GM18499 (cell line): ENCODE measurements at regions not wholly inside any gene's neighbourhood (a gene's known extent, or its start where the extent isn't known, plus 50 kb on each side); places are given as distances from the start of the nearest gene placed in this dataset.
"Not testable (repeated sequence)": the region's sequence is repeated elsewhere in the genome, so short reads cannot be mapped to it uniquely, and the experiment has no call there.

ENCODE experiments used
- ATAC-seq: cut with Tn5 transposase; IDR thresholded peaks from one replicate; pipeline ENCODE4 v1.9.1; 2021; ENCODE audit warnings: moderate number of reproducible peaks; ENCODE audit not compliant: insufficient read depth, unreplicated experiment

GRCh38 chr4:144799486-144799885 lies 153.5 kb downstream of the HHIP start:
- no peak for ATAC-seq

DNA sequence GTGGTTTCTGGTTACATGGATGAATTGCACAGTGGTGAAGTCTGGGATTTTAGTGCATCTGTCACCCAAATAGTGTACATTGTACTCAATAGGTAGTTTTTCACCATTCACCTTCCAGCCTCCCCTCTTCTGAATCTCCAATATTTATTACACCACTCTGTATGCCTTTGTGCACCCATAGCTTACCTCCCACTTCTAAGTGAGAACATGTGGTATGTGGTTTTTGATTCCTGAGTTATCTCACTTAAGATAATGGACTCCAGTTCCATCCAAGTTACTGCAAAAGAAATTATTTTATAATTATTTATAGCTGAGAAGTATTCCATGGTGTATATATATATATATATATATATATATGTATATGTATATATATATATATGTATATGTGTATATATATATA lies 155.8 kb downstream of the HHIP start:
- ATAC-seq, result no peak

- no peak for ATAC-seq
Measured at GRCh38 chr4:144808034-144808433, 162.1 kb downstream of the HHIP start.

- ATAC-seq, result no peak
Measured at GRCh38 chr4:144809056-144809640, 163.2 kb downstream of the HHIP start.

- no peak for ATAC-seq
Measured at GRCh38 chr4:144816668-144817067, 170.7 kb downstream of the HHIP start.

DNA sequence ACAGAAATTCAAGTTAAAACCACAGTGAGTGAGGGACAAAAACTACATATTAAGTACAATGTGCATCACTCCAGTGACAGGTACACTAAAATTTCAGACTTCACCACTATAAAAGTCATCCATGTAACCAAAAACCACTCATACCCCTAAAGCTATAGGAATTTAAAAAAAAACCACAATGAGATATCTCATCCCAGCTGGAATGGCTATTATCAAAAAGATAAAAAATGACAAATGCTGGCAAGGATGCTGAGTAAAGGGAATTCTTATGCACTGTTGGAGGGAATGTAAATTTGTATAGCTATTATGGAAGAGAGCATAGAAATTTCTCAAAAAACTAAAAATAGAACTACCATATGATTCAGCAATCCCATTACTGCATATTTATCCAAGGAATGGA lies 171.1 kb downstream of the HHIP start:
- ATAC-seq, result no peak

GRCh38 chr4:144818136-144818535 lies 172.2 kb downstream of the HHIP start:
- ATAC-seq, result no peak

DNA sequence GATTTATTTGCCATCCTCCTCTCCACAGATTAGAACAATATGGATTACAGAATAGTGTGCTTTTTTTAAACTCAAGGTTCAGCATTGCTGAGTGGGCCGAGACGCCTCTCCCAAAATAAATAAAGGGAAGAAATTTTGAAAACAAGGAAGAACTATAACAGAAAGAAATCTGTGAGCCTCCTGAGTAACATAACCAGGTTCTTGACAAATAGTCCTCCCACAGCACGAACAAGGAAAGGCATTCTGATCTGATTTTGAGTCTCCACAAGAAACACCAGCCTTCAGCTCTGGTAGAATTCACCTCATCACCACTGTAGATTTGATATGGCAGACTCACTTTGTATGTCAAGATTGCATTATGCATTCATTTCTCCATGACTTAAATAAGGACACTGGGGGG lies 173.6 kb downstream of the HHIP start:
- no peak for ATAC-seq

- ATAC-seq, result no peak
Measured at GRCh38 chr4:144820011-144820727, 174.2 kb downstream of the HHIP start.

GRCh38 chr4:144820728-144821085 lies 174.8 kb downstream of the HHIP start:
- ATAC-seq, result no peak

GRCh38 chr4:144831971-144832370 lies 186.0 kb downstream of the HHIP start:
- no peak for ATAC-seq

GRCh38 chr4:144845411-144845810 lies 199.5 kb downstream of the HHIP start:
- ATAC-seq, result no peak

- ATAC-seq, result no peak
Measured at GRCh38 chr4:144851948-144852347, 206.0 kb downstream of the HHIP start.

DNA sequence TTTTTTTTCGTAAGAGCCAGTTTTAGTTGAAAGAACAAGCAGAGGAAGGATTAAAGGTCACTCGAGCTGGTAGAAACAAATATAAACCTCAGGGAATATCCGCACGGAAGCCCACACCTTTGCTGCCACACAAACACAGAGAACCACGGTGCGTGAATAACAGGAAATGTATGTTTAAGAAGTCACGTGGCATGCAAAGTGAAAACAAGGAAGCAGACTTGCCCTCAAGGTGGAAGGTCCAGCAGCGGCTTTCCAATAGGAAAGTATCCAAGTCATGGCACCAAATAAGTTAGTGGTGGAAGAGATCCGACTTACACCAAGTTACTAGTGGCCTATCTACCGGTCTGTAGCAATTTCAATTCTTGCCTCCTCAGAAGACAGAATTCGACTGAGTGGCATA lies 215.5 kb downstream of the HHIP start:
- ATAC-seq, result no peak

GRCh38 chr4:144862210-144862609 lies 216.3 kb downstream of the HHIP start:
- ATAC-seq, result no peak

DNA sequence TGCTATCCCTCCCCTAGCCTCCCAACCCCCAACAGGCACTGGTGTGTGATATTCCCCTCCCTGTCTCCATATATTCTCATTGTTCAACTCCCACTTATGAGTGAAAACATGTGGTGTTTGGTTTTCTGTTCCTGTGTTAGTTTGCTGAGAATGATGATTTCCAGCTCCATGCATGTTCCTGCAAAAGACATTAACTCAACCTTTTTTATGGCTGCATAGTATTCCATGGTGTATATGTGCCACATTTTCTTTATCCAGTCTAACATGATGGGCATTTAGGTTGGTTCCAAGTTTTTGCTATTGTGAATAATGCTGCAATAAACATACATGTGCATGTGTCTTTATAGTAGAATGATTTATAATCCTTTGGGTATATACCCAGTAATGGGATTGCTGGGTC lies 218.9 kb downstream of the HHIP start:
- not testable (repeated sequence) for ATAC-seq

DNA sequence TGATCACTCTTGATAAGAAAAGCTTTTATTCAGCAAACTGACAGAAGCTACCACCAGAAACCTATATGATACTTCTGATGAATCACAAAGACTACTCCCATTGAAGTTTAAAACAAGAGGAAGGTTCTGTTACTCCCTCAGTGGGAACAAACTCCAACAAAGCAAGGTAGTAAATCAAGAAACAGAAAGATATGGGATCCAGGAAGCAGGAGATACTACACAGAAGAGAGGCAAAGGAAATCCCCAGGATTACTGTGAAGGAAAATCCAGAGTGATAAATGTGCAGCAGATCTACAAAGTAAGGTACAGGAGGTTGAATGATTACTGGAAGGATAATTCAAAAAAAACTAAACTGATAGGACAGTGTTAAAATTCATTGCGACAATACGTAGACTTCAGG lies 222.4 kb downstream of the HHIP start:
- no peak for ATAC-seq

- ATAC-seq, result no peak
Measured at GRCh38 chr4:144872508-144873225, 225.3 kb downstream of the ANAPC10 start.

DNA sequence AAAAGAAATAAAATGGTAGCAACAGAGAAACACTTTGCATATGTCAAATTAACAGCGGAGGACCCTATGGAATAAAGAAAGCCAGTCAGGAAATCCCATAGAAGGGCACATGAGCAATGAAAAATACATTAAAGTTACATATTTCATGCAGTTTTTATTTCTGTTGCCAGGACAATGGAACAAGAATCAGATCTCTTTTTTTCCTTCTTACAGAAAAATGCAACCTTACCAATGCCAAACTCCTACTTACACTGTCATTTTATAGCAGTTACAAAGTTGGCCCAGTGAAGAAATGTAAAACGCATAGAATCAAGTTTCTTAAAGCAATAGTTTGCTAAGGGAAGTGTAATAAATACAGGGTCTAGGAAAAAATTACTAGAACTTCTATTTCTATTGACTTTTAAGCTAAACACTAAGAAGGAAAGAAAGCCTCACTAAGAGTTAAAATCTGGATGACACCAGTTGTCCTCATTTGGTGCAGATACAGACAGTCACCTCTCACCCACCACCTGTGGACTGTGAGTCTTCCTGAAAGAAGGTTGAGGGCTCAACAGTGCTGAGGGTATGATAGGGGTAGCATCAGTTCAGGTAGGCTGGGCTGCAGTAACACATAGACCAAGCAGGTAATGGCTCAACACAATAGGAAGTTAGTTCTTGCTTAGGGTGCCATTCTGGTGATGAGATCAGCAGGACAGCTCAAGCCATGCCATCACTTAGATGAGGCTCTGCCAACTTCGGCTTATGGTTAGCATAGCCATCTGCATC lies 224.6 kb downstream of the ANAPC10 start:
- ATAC-seq, result no peak

DNA sequence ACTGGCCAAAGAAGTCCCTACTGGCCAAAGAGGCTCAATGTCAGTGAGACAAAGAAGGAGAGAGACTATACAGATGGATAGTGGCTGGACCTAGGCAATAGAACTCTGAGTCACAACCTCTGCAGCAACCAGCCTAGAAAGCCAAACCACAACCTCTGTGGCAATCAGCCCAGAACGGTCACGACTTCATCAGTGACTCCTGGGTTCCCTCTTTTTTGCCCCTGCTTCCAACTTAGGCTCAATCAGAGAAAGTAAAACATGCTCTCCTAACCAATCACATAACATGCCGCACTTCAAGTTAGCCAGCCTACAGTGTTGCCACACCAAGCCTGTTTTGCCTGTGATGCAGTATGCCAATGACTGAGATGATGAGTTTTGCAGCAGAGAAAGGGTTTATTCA lies 203.4 kb downstream of the ANAPC10 start:
- no peak for ATAC-seq

- no peak for ATAC-seq
Measured at GRCh38 chr4:144899393-144899792, 198.6 kb downstream of the ANAPC10 start.
